Psoas muscle (tissue), 7 donors: ENCODE measurements at regions not wholly inside any gene's neighbourhood (a gene's known extent, or its start where the extent isn't known, plus 50 kb on each side); places are given as distances from the start of the nearest gene placed in this dataset.

Experiments
- ATAC-seq, 4 donors: fragments of 200-7000 bp; cut with Tn5 transposase; one replicate each; pipeline ENCODE4 v1.9.1; 2020; ENCODE audit warnings: moderate library complexity in 3 of 4, mild to moderate bottlenecking in 2 of 4
- DNase-seq, 2 donors: peaks; one replicate each; pipeline ENCODE4 v3.0.0-alpha.2; 2020
- H3K27ac ChIP-seq: fragments of 200-600 bp; one replicate; pipeline ENCODE4 v1.8.0; 2022
- H3K27me3 ChIP-seq, 3 donors: fragments of 200-600 bp in 1 of 3; one replicate each; pipeline versions ENCODE4 v1.6.1 to v1.8.0; 2013 to 2022; ENCODE audit warnings: low read length in 2 of 3, mild to moderate bottlenecking in 2 of 3, moderate library complexity in 1 of 3; ENCODE audit not compliant: insufficient read depth in 3 of 3
- H3K36me3 ChIP-seq, 2 donors: fragments of 200-600 bp in 1 of 2; one replicate each; pipeline versions ENCODE4 v1.6.1 to v1.8.0; 2013 to 2022; ENCODE audit warnings: low read depth in 1 of 2, mild to moderate bottlenecking in 1 of 2, moderate library complexity in 1 of 2; ENCODE audit not compliant: insufficient read depth in 1 of 2
- H3K4me1 ChIP-seq: fragments of 200-600 bp; one replicate; pipeline ENCODE4 v1.8.0; 2022
- H3K4me3 ChIP-seq: fragments of 200-600 bp; one replicate; pipeline ENCODE4 v1.8.0; 2022; ENCODE audit warnings: mild to moderate bottlenecking
- H3K9me3 ChIP-seq: fragments of 200-600 bp; one replicate; pipeline ENCODE4 v1.8.0; 2022
- CTCF ChIP-seq: fragments of 200-600 bp; IDR thresholded peaks from one replicate; pipeline ENCODE4 v1.8.0; 2022; ENCODE audit warnings: antibody characterized with exemption
- WGBS, 3 donors: extraction: QIAGEN DNeasy Blood & Tissue Kit; methylation state at CpG; one replicate each; pipeline versions ENCODE4 v1.1.6 to v1.1.7; 2013; 5-methylcytosine and 5-hydroxymethylcytosine counted together
- intact Hi-C, 2 donors: fragments of 100-400 bp; cut with DNase I; formaldehyde crosslinking; loops; one replicate each; pipeline versions ENCODE4 v1.11.0 to v1.14.2; 2022
- donor health status: healthy with polysubstance abuse.
- donor health status: DM: no; HTN: no; CAD: no; lungs with moderate emphysema.
- donor health status: Bipolar disorder and iron deficiency.
- donor health status: healthy.
- donor health status: DM: yes; HTN: yes; CAD: no.
- donor health status: DM: no; HTN: no; CAD: no.
- donor health status: DM: yes; HTN: yes; CAD: no.

DNA sequence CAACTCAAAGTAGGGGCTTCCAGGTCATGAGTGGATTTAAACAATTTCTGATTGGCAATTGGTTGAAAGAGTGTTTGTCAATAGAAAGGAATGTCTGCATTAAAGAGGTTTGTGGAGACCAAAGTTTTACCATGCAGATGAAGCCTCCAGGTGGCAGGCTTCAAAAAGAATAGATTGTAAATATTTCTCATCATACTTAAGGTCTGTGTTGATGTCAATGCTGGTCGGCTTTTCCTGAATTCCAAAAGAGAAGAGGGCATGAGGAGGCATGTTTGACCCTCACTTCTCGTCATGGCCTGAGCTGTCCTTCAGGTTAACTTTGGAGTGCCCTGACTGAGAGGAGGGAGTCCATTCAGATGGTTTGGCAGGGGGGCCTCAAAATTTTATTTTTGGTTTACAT, 125.4 kb upstream of the RFC3 start:
- intact Hi-C loops = no loop called here
- Histone ChIP-seq H3K36me3 (no peaks in the 10 kb centered on the region), H3K27ac (no peak overlapping the region), H3K4me3 (no peak overlapping the region), H3K4me1 (no peaks in the 10 kb centered on the region), H3K27me3 (no peaks in the 10 kb centered on the region), H3K9me3 (no peaks in the 10 kb centered on the region)
- DNase-seq (no peak), ATAC-seq (no peak)
- no peak for TF ChIP-seq CTCF
- 90 to 91% (median 90%) methylated on average over 2 of the region's 2 CpGs for WGBS, 3 donors

DNA sequence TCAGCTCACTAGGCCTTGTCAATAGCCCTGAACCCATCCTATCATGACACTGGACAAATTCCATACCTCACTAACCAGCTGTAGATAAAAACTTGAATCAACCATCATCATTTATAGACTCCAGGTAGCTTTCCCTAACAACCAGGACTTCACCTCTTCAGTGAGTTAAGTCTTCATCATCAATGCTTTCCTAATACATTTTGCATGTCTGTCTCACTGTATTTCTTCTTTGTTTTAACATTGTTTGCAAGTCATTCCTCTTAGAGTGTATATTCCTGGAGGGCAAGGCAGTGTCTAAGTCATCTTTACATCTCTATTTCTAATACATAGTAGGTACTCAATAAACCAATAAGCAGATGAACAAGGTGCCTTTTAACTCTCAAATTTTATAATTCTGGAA, 123.4 kb upstream of the RFC3 start:
- Histone ChIP-seq H3K9me3 (no peaks in the 10 kb centered on the region), H3K4me3 (no peak overlapping the region), H3K36me3 (no peaks in the 10 kb centered on the region), H3K27me3 (no peaks in the 10 kb centered on the region), H3K27ac (no peak overlapping the region), H3K4me1 (no peaks in the 10 kb centered on the region)
- TF ChIP-seq CTCF = no peak
- ATAC-seq (no peak), DNase-seq (no peak)
- intact Hi-C loops = no loop called here

DNA sequence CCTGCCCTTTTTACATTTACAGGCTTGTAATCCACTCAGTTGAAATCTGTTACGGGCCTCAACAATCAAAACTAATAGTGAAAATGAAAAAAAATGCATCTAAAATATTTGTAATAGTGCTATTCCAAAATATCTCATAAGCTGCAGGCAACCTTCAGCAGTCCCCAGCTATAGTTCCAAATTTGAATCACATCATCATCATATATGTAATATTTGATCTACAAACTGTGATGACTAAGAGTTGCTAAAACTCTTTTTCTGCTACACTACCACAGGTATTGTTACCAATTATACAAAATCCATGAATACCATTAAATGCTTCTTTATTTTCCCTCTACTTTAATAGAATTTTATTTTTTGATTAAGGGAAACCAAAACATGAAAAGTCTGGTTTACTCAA, 121.4 kb upstream of the RFC3 start:
- no peak for DNase-seq
- no peaks in the 10 kb centered on the region for H3K36me3 ChIP-seq
- TF ChIP-seq CTCF = no peak
- WGBS, 3 donors = 37 to 89% (median 85%) methylated on average over 1 of the region's 1 CpG
- no peaks in the 10 kb centered on the region for H3K9me3 ChIP-seq
- intact Hi-C loops = no loop called here
- no peak for ATAC-seq
- H3K4me3 ChIP-seq = no peak overlapping the region
- H3K4me1 ChIP-seq = no peaks in the 10 kb centered on the region
- no peaks in the 10 kb centered on the region for H3K27me3 ChIP-seq
- no peak overlapping the region for H3K27ac ChIP-seq

DNA sequence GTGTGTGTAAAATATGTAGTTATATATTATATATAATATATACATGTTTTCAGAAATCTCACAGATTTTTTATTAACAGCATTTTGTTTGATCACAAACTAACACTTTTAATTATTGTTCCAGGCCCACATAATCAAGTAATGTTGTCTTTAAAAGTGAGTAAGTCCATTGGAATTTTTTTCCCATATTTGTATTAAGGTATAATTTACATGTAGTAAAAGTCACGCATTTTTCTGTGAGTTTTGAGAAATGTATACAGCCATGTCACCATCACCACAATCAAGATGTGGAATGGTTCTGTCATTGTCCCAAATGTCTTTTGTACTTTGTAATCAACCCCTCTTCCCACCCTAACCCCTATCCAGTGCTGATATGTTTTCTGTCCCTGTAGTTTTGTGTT, 120.0 kb upstream of the RFC3 start:
- Histone ChIP-seq H3K27me3 (no peaks in the 10 kb centered on the region), H3K4me1 (no peaks in the 10 kb centered on the region), H3K36me3 (no peaks in the 10 kb centered on the region), H3K4me3 (no peak overlapping the region), H3K9me3 (no peaks in the 10 kb centered on the region), H3K27ac (no peak overlapping the region)
- ATAC-seq (no peak), DNase-seq (no peak)
- intact Hi-C loops = no loop called here
- 94 to 100% (median 99%) methylated on average over 1 of the region's 1 CpG for WGBS, 3 donors
- no peak for TF ChIP-seq CTCF

DNA sequence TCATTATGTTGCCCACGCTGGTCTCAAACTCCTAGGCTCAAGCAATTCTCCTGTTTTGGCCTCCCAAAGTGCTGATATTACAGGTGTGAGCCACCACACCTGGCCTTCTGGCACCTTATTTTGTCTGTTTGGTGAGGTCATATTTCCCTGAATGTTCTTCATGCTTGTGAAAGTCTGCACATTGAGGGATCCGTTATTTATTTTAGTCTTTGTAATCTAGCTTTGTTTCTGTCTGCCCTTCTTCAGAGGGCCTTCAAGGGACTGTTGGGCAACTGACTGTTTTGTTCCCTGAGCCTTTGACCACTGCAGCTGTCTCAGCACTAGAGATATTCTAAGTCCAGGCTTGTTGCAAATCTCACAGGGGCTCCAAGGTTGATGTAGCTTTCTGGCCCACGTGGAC, 110.5 kb upstream of the RFC3 start:
- Histone ChIP-seq H3K4me3 (no peak overlapping the region), H3K9me3 (peaks cover 21% of the 10 kb centered on the region), H3K36me3 (no peaks in the 10 kb centered on the region), H3K27me3 (no peaks in the 10 kb centered on the region), H3K4me1 (no peaks in the 10 kb centered on the region), H3K27ac (no peak overlapping the region)
- DNase-seq (no peak), ATAC-seq (no peak)
- 85 to 94% (median 92%) methylated on average over 3 of the region's 3 CpGs for WGBS, 3 donors
- TF ChIP-seq CTCF = no peak
- intact Hi-C loops = no loop called here
